Cardiac muscle cell (in vitro differentiated cells and primary cell): ENCODE measurements at regions not wholly inside any gene's neighbourhood (a gene's known extent, or its start where the extent isn't known, plus 50 kb on each side); places are given as distances from the start of the nearest gene placed in this dataset.

ENCODE experiments used
- DNase-seq, 2 donors: peaks; one replicate each; pipeline versions ENCODE4 v3.0.0 to v3.0.0-alpha.2; 2010 to 2017; ENCODE audit warnings: low read depth in 1 of 2, low spot score in 1 of 2
- H3K27ac ChIP-seq: fragments of 200-600 bp; sonication (generic); 2 replicates; pipeline ENCODE4 v1.5.1; 2016
- H3K27me3 ChIP-seq: fragments of 200-600 bp; sonication (generic); 2 replicates; pipeline ENCODE4 v1.6.0; 2016; ENCODE audit warnings: control low read depth
- H3K36me3 ChIP-seq: fragments of 200-600 bp; sonication (generic); 2 replicates; pipeline ENCODE4 v1.5.1; 2016; ENCODE audit warnings: control low read depth
- H3K4me1 ChIP-seq: fragments of 200-600 bp; sonication (generic); 2 replicates; pipeline ENCODE4 v1.8.1; 2017; ENCODE audit warnings: low read depth, mild to moderate bottlenecking, mixed run types
- H3K4me3 ChIP-seq: fragments of 200-600 bp; sonication (generic); 2 replicates; pipeline ENCODE4 v1.5.1; 2016; ENCODE audit warnings: mild to moderate bottlenecking
- H3K9me3 ChIP-seq: fragments of 200-600 bp; sonication (generic); 2 replicates; pipeline ENCODE4 v1.5.1; 2017; ENCODE audit warnings: low read depth, mild to moderate bottlenecking, control low read depth
- TF ChIP-seq, protein P1 (sequence below): IDR thresholded peaks from 2 replicates; pipeline ENCODE4 v1.5.1; 2012; ENCODE audit warnings: low read depth, mild to moderate bottlenecking, low read length

- TF ChIP-seq, protein P1, sequence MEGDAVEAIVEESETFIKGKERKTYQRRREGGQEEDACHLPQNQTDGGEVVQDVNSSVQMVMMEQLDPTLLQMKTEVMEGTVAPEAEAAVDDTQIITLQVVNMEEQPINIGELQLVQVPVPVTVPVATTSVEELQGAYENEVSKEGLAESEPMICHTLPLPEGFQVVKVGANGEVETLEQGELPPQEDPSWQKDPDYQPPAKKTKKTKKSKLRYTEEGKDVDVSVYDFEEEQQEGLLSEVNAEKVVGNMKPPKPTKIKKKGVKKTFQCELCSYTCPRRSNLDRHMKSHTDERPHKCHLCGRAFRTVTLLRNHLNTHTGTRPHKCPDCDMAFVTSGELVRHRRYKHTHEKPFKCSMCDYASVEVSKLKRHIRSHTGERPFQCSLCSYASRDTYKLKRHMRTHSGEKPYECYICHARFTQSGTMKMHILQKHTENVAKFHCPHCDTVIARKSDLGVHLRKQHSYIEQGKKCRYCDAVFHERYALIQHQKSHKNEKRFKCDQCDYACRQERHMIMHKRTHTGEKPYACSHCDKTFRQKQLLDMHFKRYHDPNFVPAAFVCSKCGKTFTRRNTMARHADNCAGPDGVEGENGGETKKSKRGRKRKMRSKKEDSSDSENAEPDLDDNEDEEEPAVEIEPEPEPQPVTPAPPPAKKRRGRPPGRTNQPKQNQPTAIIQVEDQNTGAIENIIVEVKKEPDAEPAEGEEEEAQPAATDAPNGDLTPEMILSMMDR: no peak
- Histone ChIP-seq H3K4me3 (no peak overlapping the region), H3K27ac (no peak overlapping the region), H3K36me3 (no peaks in the 10 kb centered on the region), H3K9me3 (no peaks in the 10 kb centered on the region), H3K4me1 (no peaks in the 10 kb centered on the region), H3K27me3 (no peaks in the 10 kb centered on the region)
- DNase-seq: peak in 1 of 2 donors; percentile 52
Observed at GRCh38 chr5:97624886-97625285, 441.8 kb upstream of the RIOK2 start.

DNA sequence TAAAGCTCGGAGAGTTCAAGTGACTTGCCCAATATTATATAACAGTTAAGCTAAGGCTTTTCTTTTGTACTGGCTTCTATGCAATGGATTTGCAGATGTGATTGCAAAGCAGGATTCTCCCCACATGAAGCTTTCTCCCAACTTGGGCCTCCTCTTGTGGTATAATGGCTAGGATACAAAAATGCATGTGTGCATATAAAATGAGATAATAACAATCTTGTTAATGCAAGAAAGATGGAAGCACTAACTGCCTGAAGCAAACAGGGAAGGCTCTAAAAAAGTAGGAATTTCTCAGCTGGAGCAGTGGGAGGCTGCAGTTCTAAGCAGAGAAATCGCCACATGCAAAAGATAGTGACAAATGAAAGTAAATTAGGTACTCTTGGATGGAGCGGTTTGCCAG lies 444.2 kb upstream of the RIOK2 start:
- Histone ChIP-seq H3K4me1 (no peaks in the 10 kb centered on the region), H3K9me3 (no peaks in the 10 kb centered on the region), H3K4me3 (no peak overlapping the region), H3K27ac (no peak overlapping the region), H3K36me3 (no peaks in the 10 kb centered on the region), H3K27me3 (no peaks in the 10 kb centered on the region)
- TF ChIP-seq, protein P1: no peak
- DNase-seq: peak in 1 of 2 donors; percentile 13

DNA sequence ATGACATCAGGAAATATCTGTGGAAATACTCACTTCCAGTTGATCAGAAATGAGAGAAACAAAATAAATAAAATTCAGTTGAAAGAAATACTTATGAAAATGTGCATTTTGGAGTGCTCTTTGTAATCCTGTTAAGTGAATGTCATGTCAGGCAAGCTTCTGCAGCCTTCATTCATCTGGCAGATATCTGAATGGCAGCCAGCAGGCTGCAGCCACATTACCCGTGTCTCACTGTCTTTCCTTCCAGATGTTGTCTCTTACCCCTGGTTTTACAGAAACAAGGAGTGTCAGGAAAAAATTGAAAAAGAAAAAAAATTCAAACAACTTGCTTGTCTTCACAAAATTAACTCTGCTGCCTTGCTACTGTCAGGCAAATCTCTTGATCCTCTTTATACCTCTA lies 445.0 kb upstream of the RIOK2 start:
- peak in 1 of 2 donors; percentile 13 for DNase-seq

GRCh38 chr5:97628807-97629206 lies 445.8 kb upstream of the RIOK2 start:
- H3K4me1 ChIP-seq: no peaks in the 10 kb centered on the region
- peak in 1 of 2 donors; percentile 16 for DNase-seq
- no peaks in the 10 kb centered on the region for H3K36me3 ChIP-seq
- H3K9me3 ChIP-seq: no peaks in the 10 kb centered on the region
- TF ChIP-seq, protein P1: no peak
- no peak overlapping the region for H3K4me3 ChIP-seq
- H3K27me3 ChIP-seq: no peaks in the 10 kb centered on the region
- no peak overlapping the region for H3K27ac ChIP-seq

More for the DNA sequence above, 445.0 kb upstream of the RIOK2 start:
- Histone ChIP-seq H3K27me3 (no peaks in the 10 kb centered on the region), H3K4me1 (no peaks in the 10 kb centered on the region), H3K9me3 (no peaks in the 10 kb centered on the region), H3K36me3 (no peaks in the 10 kb centered on the region), H3K4me3 (no peak overlapping the region), H3K27ac (no peak overlapping the region)
- TF ChIP-seq, protein P1: no peak

DNA sequence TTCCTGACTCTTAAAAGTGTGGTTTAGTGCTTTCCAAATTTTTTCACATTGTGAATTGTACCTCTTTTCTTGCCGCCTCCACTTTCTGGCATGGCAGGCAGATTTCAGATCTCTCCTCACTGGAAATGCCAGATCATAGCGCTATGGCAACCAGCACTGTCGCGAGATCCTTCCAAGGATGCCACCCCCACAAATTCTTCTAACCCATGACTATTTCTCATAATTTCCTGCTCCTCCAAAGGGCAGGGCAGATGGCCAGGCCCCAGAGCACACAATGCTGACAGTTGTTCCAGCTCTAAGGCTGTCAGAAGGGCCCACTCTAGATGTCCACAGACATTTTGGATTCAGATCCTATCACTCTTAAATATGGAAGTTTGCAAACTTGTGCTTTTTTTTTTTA lies 446.2 kb upstream of the RIOK2 start:
- no peaks in the 10 kb centered on the region for H3K27me3 ChIP-seq
- no peak overlapping the region for H3K4me3 ChIP-seq
- no peak overlapping the region for H3K27ac ChIP-seq
- TF ChIP-seq, protein P1: no peak
- H3K36me3 ChIP-seq: no peaks in the 10 kb centered on the region
- DNase-seq: peak in 1 of 2 donors; percentile 96
- no peaks in the 10 kb centered on the region for H3K9me3 ChIP-seq
- H3K4me1 ChIP-seq: no peaks in the 10 kb centered on the region

DNA sequence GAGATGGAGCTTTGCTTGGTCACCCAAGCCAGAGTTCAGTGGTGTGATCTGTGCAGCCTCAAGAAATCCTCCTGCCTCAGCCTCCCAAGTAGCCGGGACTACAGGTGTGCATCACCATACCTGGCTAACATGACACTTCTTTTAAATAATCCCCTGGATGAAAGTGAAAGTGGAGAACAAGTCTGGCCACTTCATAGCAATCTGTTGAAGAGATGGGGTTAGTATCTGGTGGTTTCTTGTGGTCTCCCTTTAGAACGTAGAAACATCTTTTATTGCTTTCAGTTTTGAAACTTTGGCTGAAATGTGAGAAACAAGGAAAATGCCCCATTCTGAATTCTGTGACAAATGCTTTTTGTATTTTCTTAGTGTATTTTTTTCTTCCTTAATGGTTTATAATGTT lies 452.5 kb upstream of the RIOK2 start:
- H3K27me3 ChIP-seq: no peaks in the 10 kb centered on the region
- H3K4me1 ChIP-seq: no peaks in the 10 kb centered on the region
- no peaks in the 10 kb centered on the region for H3K36me3 ChIP-seq
- no peak for DNase-seq
- no peak overlapping the region for H3K4me3 ChIP-seq
- H3K27ac ChIP-seq: no peak overlapping the region
- H3K9me3 ChIP-seq: no peaks in the 10 kb centered on the region
- TF ChIP-seq, protein P1: no peak
